DOHH2 (cell line): ENCODE measurements at regions not wholly inside any gene's neighbourhood (a gene's known extent, or its start where the extent isn't known, plus 50 kb on each side); places are given as distances from the start of the nearest gene placed in this dataset.

Experiments
- CTCF ChIP-seq: fragments of 200-600 bp; sonication (generic); IDR thresholded peaks from one replicate; pipeline ENCODE4 v1.5.1; 2014; ENCODE audit warnings: antibody characterized with exemption, mild to moderate bottlenecking, low read depth, low read length; ENCODE audit not compliant: poor library complexity, severe bottlenecking
- EZH2phosphoT487 ChIP-seq: fragments of 200-600 bp; sonication (generic); IDR thresholded peaks from 2 replicates; pipeline ENCODE4 v1.6.1; 2017; ENCODE audit warnings: borderline replicate concordance, mild to moderate bottlenecking, antibody characterized with exemption, low read length, moderate library complexity, mixed read lengths

- TF ChIP-seq CTCF (no peak), EZH2phosphoT487 (no peak)
Observed at GRCh38 chr3:165444745-165445144, 248.6 kb upstream of the SLITRK3 start.
